ENCODE measurements at regions not wholly inside any gene's neighbourhood (a gene's known extent, or its start where the extent isn't known, plus 50 kb on each side); places are given as distances from the start of the nearest gene placed in this dataset.
"Not testable (repeated sequence)": the region's sequence is repeated elsewhere in the genome, so short reads cannot be mapped to it uniquely, and the experiment has no call there.

DNA sequence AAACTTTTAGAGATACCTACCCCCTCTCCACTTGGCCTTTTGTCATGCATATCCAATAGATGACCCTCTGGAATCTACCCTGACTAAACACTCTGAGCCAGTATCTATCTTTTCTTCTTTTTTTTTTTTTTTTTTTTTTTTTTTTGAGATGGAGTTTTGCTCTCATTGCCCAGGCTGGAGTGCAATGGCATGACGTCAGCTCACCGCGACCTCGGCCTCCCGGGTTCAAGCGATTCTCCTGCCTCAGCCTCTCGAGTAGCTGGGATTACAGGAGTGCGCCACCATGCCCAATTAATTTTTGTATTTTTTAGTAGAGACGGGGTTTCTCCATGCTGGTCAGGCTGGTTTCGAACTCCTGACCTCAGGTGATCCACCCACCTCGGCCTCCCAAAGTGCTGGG, 50.8 kb upstream of the GRIN2B start:
- DNase-seq = not testable (repeated sequence)

GRCh38 chr12:14043776-14044175, 62.4 kb upstream of the GRIN2B start:
- no peak for DNase-seq

DNA sequence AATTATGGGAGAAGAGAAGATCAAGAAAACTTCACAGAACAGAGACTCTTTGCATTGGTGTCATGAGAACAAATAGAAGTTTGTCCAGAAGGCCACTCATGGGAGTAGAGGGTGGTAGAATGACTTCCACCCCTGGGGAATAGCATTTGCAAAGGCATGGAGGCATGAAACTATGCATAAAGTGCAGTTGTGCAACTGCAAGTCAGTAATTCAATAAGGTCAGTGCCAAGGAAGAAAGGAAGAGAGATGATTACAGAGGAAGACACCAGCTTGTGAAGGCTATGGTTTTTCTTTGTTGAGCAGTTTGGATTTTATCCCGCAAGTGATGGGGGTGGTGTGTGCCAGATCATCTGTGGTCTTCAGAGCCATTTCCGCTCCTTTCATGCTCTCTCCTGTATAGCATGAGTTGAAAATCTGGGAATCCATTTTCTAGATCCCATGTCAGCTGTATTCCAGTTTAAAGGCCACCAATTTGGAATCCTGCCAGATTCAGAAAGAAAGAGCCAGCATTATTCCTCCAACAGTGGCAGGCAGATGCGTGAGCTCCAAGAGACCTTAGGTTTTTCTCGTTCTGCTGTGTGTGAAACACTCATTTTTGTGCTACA, 67.6 kb upstream of the GRIN2B start:
- no peak for DNase-seq

GRCh38 chr12:14057895-14058294, 76.5 kb upstream of the GRIN2B start:
- no peak for DNase-seq

- DNase-seq = no peak
Measured at GRCh38 chr12:14058717-14059116, 77.3 kb upstream of the GRIN2B start.

- DNase-seq = no peak
Measured at GRCh38 chr12:14059548-14059947, 78.1 kb upstream of the GRIN2B start.

- DNase-seq = no peak
Measured at GRCh38 chr12:14065616-14066015, 84.2 kb upstream of the GRIN2B start.

GRCh38 chr12:14066021-14066420, 84.6 kb upstream of the GRIN2B start:
- DNase-seq = no peak

- DNase-seq = no peak
Measured at GRCh38 chr12:14068961-14069360, 87.6 kb upstream of the GRIN2B start.

DNA sequence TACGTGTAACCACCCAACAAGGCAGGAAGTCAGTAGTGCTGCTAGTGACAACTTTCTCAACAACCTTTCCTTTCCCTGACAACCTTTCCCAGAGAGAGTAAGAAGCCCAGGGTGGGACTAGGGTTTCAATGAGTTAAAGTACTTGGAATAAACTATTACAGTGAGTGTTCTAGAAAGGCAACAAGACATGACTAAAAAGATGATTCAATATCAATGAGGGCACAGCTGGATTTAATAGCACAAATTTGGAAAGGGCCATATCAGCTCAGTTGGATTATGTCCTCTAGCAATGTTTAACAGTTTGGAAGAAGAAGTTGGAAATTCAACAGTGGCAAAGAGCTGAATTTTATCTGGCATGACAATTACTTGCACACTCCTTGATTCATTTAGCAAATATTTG, 90.4 kb upstream of the GRIN2B start:
- DNase-seq = no peak

GRCh38 chr12:14072987-14073386, 91.6 kb upstream of the GRIN2B start:
- no peak for DNase-seq

DNA sequence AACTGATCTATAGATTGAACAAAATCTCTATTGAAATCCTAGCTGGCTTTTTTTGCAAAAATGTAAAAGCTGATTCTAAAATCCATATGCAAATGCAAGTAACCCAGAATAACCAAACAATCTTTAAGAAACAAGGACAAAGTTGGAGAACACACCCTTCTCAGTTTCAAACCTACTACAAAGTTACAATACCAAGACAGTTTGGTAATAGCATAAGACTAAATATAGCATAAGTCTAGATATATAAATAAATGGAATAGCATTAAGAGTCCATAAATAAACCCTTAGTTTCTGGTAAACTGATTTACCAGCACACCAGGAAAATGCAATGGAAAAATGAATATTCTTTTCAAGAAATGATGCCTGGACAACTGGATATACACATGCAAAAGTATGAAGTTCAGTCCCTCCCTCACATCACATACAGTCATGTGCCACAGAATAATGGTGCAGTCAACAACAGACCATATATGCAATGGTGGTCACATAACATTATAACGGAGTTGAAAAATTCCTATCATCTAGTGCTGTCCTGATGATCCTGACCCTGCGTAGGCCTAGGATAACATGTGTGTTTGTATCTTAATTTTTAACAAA, 94.5 kb upstream of the GRIN2B start:
- no peak for DNase-seq

DNA sequence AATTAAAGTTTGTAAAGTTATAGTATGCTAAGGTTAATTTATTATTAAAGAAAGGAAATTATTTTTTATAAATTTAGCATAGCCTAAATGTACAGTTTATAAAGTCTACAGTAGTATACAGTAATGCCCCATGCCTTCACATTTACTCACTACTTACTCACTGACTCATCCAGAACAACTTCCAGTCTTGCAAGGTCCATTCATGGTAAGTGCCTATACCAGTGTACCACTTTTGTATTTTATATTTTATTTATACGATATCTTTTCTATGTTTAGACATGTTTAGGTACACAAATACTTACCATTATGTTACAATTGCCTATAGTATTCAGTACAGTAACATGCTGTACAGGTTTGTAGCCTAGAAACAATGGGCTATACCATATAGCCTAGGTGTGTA, 95.1 kb upstream of the GRIN2B start:
- DNase-seq = no peak

DNA sequence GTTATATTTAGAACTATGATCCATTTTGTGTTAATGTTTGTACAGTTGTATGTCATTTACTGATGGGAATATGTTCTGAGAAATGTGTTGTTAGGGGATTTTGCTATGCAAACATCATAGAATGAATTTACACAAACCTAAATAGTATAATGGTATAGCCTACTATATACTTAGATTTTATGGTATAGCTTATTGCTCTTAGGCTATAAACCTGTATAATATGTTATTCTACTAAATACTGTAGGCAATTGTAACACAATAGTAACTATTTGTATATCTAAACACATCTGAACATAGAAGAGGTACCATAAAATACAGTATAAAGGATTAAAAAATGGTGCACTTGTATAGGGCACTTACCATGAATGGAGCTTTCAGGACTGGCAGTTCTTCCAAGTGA, 105.4 kb upstream of the GRIN2B start:
- no peak for DNase-seq

DNA sequence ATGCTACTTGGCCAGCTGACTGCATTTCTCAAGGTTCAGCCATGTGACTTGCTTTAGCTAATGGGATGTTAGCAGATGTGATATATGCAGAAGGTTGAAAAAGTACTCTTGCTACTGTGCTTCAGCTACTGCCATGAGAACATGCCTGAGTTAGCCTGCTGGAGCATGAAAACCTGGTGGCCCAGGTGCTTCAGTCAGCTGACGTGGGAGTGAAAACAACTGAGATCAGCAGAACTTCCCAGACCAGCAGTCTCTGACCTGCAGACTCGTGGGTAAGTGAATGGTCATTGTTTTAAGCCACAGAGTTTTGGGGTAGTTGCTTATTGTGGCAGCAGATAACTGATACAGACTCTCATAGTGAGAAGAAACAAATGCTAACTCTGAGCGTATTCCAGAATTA, 118.6 kb upstream of the GRIN2B start:
- no peak for DNase-seq

GRCh38 chr12:14101556-14101955, 120.2 kb upstream of the GRIN2B start:
- DNase-seq = not testable (repeated sequence)

GRCh38 chr12:14111230-14111865, 129.9 kb upstream of the GRIN2B start:
- no peak for DNase-seq

- DNase-seq = no peak
Measured at GRCh38 chr12:14113031-14113430, 131.6 kb upstream of the GRIN2B start.

DNA sequence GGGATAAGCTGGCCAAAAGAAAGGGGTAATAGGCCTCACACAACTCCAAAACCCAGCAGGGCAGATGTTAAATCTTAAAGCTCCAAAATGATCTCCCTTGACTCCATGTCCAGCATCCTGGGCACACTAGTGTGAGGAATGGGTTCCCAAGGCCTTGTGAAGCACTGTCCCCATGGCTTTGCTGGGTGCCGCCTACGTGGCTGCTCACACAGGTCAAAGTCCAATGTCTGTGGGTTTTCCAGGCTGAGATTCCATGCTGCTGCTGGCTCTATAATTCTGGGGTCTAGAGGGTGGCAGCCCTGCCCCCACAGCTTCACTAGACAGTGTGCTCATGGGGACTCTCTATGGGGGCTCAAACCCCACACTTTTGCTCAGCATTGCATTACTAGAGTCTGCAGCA, 145.3 kb upstream of the GRIN2B start:
- no peak for DNase-seq

- no peak for DNase-seq
Measured at GRCh38 chr12:14129611-14130195, 148.3 kb upstream of the GRIN2B start.

GRCh38 chr12:14135996-14136395, 154.6 kb upstream of the GRIN2B start:
- DNase-seq = no peak

- DNase-seq = no peak
Measured at GRCh38 chr12:14138495-14138894, 157.1 kb upstream of the GRIN2B start.

DNA sequence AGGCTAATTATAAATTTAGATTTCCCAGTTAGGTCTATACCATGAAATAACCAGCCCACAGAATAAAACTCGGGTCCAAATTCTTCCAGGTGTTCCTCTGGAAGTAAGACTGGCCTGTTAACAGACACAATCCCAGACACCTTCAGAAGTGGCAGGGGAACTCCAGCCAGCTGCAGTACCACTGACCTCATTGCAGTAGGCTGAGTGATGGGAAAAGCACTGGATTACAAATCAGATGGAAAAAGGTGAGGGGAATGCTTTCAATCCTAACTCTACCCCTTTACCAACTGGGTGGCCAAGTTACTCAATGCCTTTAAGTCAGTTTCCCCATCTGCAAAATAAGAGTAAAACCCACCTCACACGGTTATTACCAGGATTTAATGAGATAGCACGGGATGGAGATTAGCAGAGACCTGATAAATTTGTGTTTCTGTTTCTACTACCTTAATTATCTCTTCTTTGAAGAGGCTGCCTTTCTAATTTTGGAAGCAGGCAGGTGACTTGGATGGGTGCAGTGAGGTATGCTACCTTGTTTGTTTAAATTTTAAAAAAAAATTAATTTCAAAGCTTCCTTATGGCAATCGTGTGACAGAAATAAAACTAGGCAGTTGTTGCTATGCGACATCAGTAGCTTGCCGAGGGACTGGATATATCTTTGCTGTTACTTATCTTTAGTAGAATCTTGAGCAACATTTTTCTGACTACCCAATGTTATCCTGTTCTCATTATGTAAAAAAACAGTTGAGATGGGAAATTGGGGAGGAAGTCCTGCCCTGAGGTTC, 167.3 kb upstream of the GRIN2B start:
- DNase-seq = no peak

GRCh38 chr12:14153803-14154202, 172.4 kb upstream of the GRIN2B start:
- DNase-seq = no peak

All from stimulated activated CD4-positive, alpha-beta T cell treated with anti-CD3 and anti-CD28 coated beads, Interleukin-4, amount 100 ng/mL, for 1 hour (primary cell).